ES-I3 (cell line): ENCODE measurements at regions not wholly inside any gene's neighbourhood (a gene's known extent, or its start where the extent isn't known, plus 50 kb on each side); places are given as distances from the start of the nearest gene placed in this dataset.
"Not testable (repeated sequence)": the region's sequence is repeated elsewhere in the genome, so short reads cannot be mapped to it uniquely, and the experiment has no call there.

Source experiments
- H3K36me3 ChIP-seq: 2 replicates; pipeline ENCODE4 v1.6.1; 2013; ENCODE audit warnings: mild to moderate bottlenecking, low read length, control low read depth, moderate library complexity; ENCODE audit not compliant: insufficient read depth
- H3K4me1 ChIP-seq: 2 replicates; pipeline ENCODE4 v1.6.1; 2013; ENCODE audit warnings: mild to moderate bottlenecking, control low read depth, low read length; ENCODE audit not compliant: insufficient read depth
- H3K9ac ChIP-seq: 2 replicates; pipeline ENCODE4 v1.6.1; 2013; ENCODE audit warnings: low read depth, mild to moderate bottlenecking, low read length, moderate library complexity
- H3K9me3 ChIP-seq: 2 replicates; pipeline ENCODE4 v1.6.1; 2013; ENCODE audit warnings: mild to moderate bottlenecking, low read length, moderate library complexity; ENCODE audit not compliant: control insufficient read depth, insufficient read depth

GRCh38 chr15:81922143-81922542 is 123.7 kb downstream of the MEX3B start:
- Histone ChIP-seq H3K9ac (no peak overlapping the region), H3K4me1 (no peaks in the 10 kb centered on the region), H3K36me3 (no peaks in the 10 kb centered on the region), H3K9me3 (peaks cover 17% of the 10 kb centered on the region)

GRCh38 chr15:81921163-81921562 is 124.7 kb downstream of the MEX3B start:
- Histone ChIP-seq H3K9me3 (peaks cover 20% of the 10 kb centered on the region), H3K36me3 (no peaks in the 10 kb centered on the region), H3K4me1 (no peaks in the 10 kb centered on the region), H3K9ac (no peak overlapping the region)

- not testable (repeated sequence) for H3K36me3 ChIP-seq, H3K4me1 ChIP-seq
These were observed 127.1 kb downstream of the MEX3B start for GRCh38 chr15:81918767-81919166.

DNA sequence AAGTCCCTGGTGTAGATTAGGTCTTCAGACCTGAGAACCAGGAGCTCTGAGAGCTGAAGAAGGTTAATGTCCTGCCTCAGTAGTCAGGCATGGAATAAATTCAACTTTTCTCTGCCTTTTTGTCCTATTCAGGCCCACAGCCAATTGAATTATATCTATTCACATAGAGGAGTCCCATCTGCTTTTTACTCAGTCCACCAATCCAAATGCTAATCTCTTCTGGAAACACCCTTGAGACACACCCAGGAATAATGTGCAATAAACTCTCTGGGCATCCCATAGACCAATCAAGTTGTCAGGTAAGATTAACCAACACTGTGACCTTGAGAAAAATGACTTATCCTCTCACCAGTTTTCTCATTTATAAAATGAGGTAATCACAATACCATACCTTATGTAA is 129.4 kb downstream of the MEX3B start:
- Histone ChIP-seq H3K9me3 (peaks cover 17% of the 10 kb centered on the region), H3K4me1 (no peaks in the 10 kb centered on the region), H3K9ac (no peak overlapping the region), H3K36me3 (no peaks in the 10 kb centered on the region)

More at GRCh38 chr15:81918767-81919166, 127.1 kb downstream of the MEX3B start:
- not testable (repeated sequence) for H3K9ac ChIP-seq
- H3K9me3 ChIP-seq, result peaks cover 20% of the 10 kb centered on the region

DNA sequence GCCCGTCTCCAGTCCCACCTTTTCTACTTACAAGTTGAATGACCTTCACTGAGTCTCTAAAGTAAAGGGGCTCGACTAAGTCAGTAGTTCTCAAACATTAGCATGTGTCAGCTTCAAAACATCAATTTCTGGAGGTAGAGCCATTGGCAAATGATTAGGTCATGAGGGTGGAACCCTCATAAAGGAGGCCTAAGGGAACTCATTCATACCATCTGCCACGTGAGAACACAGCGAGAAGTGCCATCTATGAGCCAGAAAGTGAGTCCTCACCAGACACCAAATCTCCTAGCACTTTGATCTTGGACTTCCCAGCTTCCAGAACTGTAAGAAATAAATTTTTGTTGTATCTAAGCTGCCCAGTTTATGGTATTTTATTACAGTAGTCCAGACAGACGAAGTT is 129.8 kb downstream of the MEX3B start:
- Histone ChIP-seq H3K4me1 (no peaks in the 10 kb centered on the region), H3K9me3 (peaks cover 17% of the 10 kb centered on the region), H3K36me3 (no peaks in the 10 kb centered on the region), H3K9ac (no peak overlapping the region)

DNA sequence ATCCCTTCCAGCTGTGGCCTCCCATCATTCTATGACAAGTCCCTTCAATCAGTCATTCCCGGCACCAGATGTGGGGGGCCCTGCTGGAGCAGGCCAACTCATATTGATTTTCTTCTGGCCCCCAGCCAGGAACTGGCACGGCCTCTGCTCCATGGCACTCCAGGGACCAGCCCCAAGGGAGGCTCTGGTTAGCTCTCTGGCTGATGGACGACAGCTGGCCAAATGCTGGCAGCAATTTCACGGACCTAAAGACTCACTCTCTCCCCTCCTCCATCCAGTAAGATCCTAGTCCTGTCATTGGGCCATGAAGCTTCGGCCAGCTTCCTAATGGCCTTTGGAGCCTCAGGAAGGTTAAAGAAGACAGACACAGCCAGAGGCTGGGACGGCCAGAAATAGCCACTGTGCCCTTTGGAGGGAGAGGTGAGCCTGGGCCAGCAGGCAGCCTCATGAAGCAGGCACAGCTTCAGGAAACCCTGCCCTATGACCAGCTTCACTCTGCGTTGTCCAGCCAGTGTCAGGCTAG is 131.0 kb downstream of the MEX3B start:
- no peak overlapping the region for H3K9ac ChIP-seq
- H3K36me3 ChIP-seq, result no peaks in the 10 kb centered on the region
- H3K9me3 ChIP-seq, result peaks cover 15% of the 10 kb centered on the region
- H3K4me1 ChIP-seq, result peaks cover 2% of the 10 kb centered on the region; the same call in 1 of the 2 replicates

- Histone ChIP-seq H3K9me3 (peaks cover 12% of the 10 kb centered on the region), H3K9ac (no peak overlapping the region), H3K36me3 (no peaks in the 10 kb centered on the region), H3K4me1 (peaks cover 6% of the 10 kb centered on the region; the same call in 1 of the 2 replicates)
These were observed 131.5 kb downstream of the MEX3B start for GRCh38 chr15:81914333-81914732.

DNA sequence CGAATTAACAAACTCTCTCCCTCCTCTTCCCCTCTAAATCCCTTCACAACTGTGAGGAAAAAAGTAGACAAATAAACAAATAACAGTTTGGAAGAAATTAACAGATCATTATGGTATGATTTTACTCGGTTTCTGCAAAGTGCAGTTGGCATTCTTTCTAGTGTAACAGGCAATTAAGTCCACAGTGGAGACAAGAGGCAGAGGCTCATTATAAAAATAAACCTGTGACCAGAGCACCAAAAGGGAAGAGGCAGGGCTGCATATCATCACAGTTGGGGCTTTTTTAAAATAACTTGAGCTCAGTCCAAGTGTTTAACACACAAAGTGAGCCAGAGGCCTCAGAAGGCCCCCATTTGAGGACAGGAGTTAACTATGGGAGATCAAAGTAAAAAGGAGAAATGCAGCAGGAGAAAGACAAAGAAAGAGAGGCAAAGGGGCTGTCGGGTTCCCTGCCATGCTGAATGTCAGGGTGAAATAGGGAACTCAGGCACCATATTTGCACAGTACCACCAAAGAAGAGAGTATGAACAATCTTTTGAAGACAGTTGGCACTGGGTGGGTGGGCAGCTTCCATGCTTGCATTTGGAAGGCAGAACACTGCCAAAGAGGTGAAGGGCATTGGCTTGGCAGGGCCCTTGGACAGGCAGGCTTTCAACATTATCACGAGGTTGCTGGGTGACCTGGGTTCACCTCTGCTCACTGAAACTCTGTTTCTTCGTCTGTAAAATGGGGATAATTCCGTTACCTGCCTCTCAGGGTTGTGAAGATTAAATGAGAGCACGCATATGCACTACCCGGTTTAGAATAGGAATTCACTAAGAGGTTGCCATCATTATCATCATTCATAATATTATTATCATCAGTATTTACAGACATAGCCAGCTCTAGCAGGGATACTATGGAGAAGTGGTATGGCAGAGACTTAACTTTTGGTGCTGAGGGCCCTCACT is 134.5 kb downstream of the MEX3B start:
- H3K9ac ChIP-seq, result no peak overlapping the region
- H3K9me3 ChIP-seq, result no peaks in the 10 kb centered on the region; the same call in 1 of the 2 replicates
- peaks cover 12% of the 10 kb centered on the region; the same call in 1 of the 2 replicates for H3K4me1 ChIP-seq
- H3K36me3 ChIP-seq, result no peaks in the 10 kb centered on the region

- H3K4me1 ChIP-seq, result peaks cover 12% of the 10 kb centered on the region; the same call in 1 of the 2 replicates
- no peaks in the 10 kb centered on the region for H3K36me3 ChIP-seq
- no peak overlapping the region for H3K9ac ChIP-seq
- no peaks in the 10 kb centered on the region; the same call in 1 of the 2 replicates for H3K9me3 ChIP-seq
These were observed 135.3 kb downstream of the MEX3B start for GRCh38 chr15:81910355-81911021.

- H3K4me1 ChIP-seq, result peaks cover 12% of the 10 kb centered on the region; the same call in 1 of the 2 replicates
- no peaks in the 10 kb centered on the region for H3K9me3 ChIP-seq
- H3K36me3 ChIP-seq, result no peaks in the 10 kb centered on the region
- no peak overlapping the region for H3K9ac ChIP-seq
These were observed 136.8 kb downstream of the MEX3B start for GRCh38 chr15:81909011-81909358.

- no peaks in the 10 kb centered on the region for H3K36me3 ChIP-seq
- H3K9ac ChIP-seq, result no peak overlapping the region
- no peaks in the 10 kb centered on the region for H3K9me3 ChIP-seq
- peaks cover 12% of the 10 kb centered on the region; the same call in 1 of the 2 replicates for H3K4me1 ChIP-seq
These were observed 137.7 kb downstream of the MEX3B start for GRCh38 chr15:81908111-81908510.

GRCh38 chr15:81907521-81907920 is 138.3 kb downstream of the MEX3B start:
- Histone ChIP-seq H3K36me3 (no peaks in the 10 kb centered on the region), H3K9me3 (no peaks in the 10 kb centered on the region), H3K4me1 (peaks cover 12% of the 10 kb centered on the region; the same call in 1 of the 2 replicates), H3K9ac (no peak overlapping the region)

DNA sequence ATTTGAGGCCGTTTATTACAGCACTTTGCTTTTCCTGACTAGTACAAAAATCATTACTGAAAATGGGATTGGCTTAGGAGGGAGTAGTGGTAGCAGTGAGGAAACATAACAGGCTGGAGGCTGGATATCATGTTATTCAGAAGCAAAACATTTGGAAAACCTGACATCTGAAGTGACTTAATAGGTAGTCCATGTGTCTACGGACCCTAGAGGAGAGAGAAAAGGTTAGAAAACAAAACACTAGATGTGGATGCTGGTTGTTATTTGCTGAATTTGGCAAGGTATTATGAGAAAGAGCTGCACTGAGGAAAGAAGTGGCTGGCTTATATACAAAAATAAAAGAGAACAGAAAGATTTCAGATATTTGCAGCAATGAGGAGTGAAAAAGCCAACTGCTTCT is 139.9 kb downstream of the MEX3B start:
- no peak overlapping the region for H3K9ac ChIP-seq
- no peaks in the 10 kb centered on the region for H3K36me3 ChIP-seq
- no peaks in the 10 kb centered on the region for H3K9me3 ChIP-seq

DNA sequence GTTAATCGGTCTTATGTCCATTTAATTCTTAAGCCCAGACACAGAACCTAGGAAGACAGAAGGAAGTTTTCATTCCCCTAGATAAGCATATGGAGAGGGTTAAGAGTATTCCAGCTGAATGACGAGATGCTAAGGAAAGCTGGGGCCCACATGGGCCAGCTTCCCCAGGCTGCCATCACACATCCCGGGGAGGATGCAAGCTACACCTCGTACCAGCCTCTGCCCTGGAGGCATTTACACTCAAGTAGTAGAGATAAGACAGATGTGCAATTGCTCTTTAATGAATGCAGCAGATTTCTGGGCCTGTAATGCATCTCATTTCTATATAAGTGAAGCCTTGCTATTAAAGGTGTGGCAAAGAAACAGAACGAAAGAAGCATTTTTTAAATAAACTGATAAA is 144.5 kb downstream of the MEX3B start:
- Histone ChIP-seq H3K36me3 (no peaks in the 10 kb centered on the region; the same call in 1 of the 2 replicates), H3K9ac (no peak overlapping the region), H3K9me3 (no peaks in the 10 kb centered on the region), H3K4me1 (peaks cover 7% of the 10 kb centered on the region)

More for the DNA sequence above, 139.9 kb downstream of the MEX3B start:
- peaks cover 12% of the 10 kb centered on the region; the same call in 1 of the 2 replicates for H3K4me1 ChIP-seq
